ENCODE measurements at regions not wholly inside any gene's neighbourhood (a gene's known extent, or its start where the extent isn't known, plus 50 kb on each side); places are given as distances from the start of the nearest gene placed in this dataset.

- TF ChIP-seq CTCF (IDR thresholded peaks at IDR 0.05): no peak
- no peak for TF ChIP-seq EZH2 (IDR thresholded peaks at IDR 0.05)
- TF ChIP-seq EZH2phosphoT487 (IDR thresholded peaks at IDR 0.05): no peak
Observed at GRCh38 chr9:118532592-118532991, 828.4 kb downstream of the TLR4 start.
